Spleen (tissue), 7 donors: ENCODE measurements at regions not wholly inside any gene's neighbourhood (a gene's known extent, or its start where the extent isn't known, plus 50 kb on each side); places are given as distances from the start of the nearest gene placed in this dataset.

Experiments
- CTCF ChIP-seq, 11 experiments: fragments of 200-600 bp in 7 of 11; fragments of 450-650 bp in 4 of 11; sonication (generic) in 4 of 11; IDR thresholded peaks in 8 of 11; conservative IDR thresholded peaks in 3 of 11; 1 replicate in 7 of 11; 2 replicates in 4 of 11; pipeline versions ENCODE4 v1.4.0 to v1.8.0; 2016 to 2021; ENCODE audit warnings: antibody characterized with exemption in 11 of 11, inconsistent platforms in 4 of 11, mild to moderate bottlenecking in 1 of 11
- POLR2A ChIP-seq, 3 donors: fragments of 450-650 bp; IDR thresholded peaks; one replicate each; pipeline ENCODE4 v1.5.1; 2017; ENCODE audit warnings: antibody characterized with exemption in 3 of 3, mild to moderate bottlenecking in 1 of 3
- POLR2AphosphoS5 ChIP-seq, 3 donors: sonication (generic); formaldehyde crosslinking; IDR thresholded peaks; one replicate each; pipeline ENCODE4 v1.5.1; 2017; ENCODE audit warnings: antibody characterized with exemption in 3 of 3
- donor health status: DM: no; HTN: no; CAD: no; lungs with moderate emphysema.
- donor health status: DM: no; HTN: no; CAD: no.
- donor health status: DM: no; HTN: no; CAD: no.

GRCh38 chr9:29199975-29200374, 1626.7 kb upstream of the C9orf72 start:
- TF ChIP-seq CTCF (IDR thresholded peaks at IDR 0.05 in 8 of 11, conservative IDR thresholded peaks at IDR 0.05 in 3 of 11) (no peak), POLR2A (IDR thresholded peaks at IDR 0.05) (no peak), POLR2AphosphoS5 (IDR thresholded peaks at IDR 0.05) (no peak)
